ENCODE measurements at regions not wholly inside any gene's neighbourhood (a gene's known extent, or its start where the extent isn't known, plus 50 kb on each side); places are given as distances from the start of the nearest gene placed in this dataset.

DNA sequence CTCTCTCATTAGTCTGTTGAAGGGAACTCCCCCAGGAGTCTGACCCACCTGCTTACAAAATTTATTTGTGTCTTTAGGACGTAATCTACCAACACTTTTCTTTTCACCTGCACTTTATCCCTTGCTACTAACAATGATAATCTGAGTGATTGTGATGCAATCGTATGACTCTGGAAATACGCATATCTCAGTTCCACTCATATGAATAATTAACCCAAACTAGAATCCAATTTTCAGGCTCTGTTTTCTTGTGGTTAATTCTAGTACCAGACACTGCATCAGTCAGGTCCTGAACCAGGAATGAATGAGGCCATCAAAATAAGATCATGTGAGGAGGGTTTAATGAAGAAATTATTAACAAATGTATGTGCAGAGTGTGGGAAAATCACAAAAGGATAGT is 158.4 kb upstream of the SRD5A2 start:
- Histone ChIP-seq H3K9me3 (ENCODE audit: control insufficient read depth in 2 of 3, low read length in 3 of 3) (no peaks in the 10 kb centered on the region), H3K27me3 (ENCODE audit: control insufficient read depth in 2 of 2, insufficient read depth in 2 of 2, low read length in 2 of 2) (no peaks in the 10 kb centered on the region), H3K27ac (ENCODE audit: low read depth, low read length) (no peak overlapping the region), H3K36me3 (ENCODE audit: control insufficient read depth in 2 of 3, insufficient read depth in 3 of 3, low read length in 3 of 3) (no peaks in the 10 kb centered on the region), H3K4me3 (ENCODE audit: low read length) (no peak overlapping the region), H3K4me1 (ENCODE audit: control insufficient read depth in 2 of 2, insufficient read depth in 2 of 2, low read length in 2 of 2) (no peaks in the 10 kb centered on the region)
- Mint-ChIP-seq H3K36me3 (peaks cover 0 to 4% (median 0%) of the 10 kb centered on the region in 5 donors), H3K27me3 (peaks cover 5 to 13% (median 8%) of the 10 kb centered on the region in 5 donors), H3K27ac (no peak overlapping the region), H3K9me3 (peaks cover 0 to 7% (median 4%) of the 10 kb centered on the region in 11 donors), H3K4me1 (no peaks in the 10 kb centered on the region), H3K4me3 (no peak overlapping the region)
- POLR2A ChIA-PET = interaction anchor here (0.6 kb wide), 1 partner anchor 469 kb away, joined by 3 read pairs; no protein-coding TSS in a partner anchor
- intact Hi-C loops (cut with micrococcal nuclease) = no loop called here
- CTCF ChIA-PET = no interaction called here
- ATAC-seq (no peak), DNase-seq (no peak)

DNA sequence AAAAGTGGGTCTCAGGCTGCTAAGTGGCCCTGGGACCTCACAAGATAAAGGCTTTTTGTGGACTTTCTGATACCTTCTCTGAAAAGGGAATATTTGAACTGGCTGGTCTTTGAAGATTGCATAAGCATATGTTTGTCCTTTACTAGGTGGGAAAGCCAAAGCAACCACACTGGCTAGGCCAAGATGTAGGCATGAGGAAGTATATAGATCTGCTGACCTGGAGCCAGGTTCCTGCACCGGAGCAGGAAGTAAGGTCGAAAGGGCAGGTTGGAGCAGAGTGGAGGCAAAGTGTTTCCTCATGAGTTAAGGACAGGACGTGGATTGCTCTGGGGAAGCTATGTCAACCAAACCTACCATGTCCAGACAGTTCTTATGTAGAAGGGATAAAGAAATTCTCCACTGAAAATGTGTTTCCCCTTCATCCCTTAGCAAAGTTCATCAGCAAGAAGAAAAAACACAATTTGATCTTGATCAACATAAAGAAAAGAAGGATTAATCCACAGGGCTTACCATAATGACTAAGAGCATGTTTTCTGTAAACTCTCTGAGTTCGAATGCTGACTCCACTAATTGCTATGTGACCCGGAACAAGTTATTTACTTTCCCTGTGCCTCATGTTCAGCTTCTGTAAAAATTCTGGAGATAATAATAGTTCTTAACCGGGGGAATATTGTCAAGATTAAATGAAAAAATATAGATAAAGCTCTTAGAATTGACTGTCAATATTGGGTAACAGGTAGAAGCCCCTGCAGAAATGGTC is 156.1 kb upstream of the SRD5A2 start:
- peaks cover 0 to 15% (median 7%) of the 10 kb centered on the region in 11 donors for H3K9me3 Mint-ChIP-seq

DNA sequence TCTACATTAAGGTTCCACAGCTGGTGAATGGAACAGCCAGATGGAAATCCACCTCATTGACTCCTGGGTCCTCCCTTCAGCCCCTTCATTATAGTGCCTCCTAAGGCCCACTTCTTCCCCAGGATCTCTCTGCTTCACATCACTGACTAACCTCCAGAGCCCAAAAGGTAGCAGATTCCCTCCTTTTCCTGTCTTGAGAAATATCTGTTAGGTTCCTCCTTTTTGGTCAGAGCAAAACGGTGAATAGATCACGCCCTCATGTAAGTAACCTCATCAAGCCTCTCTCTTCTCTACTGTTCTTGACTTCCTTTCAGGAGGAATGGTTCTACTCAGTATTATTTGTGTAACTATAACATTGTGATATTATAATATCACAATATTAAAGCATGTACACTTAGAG is 155.0 kb upstream of the SRD5A2 start:
- no peak for DNase-seq
- no peak overlapping the region for H3K27ac Mint-ChIP-seq
- H3K27me3 ChIP-seq (ENCODE audit: control insufficient read depth in 2 of 2, insufficient read depth in 2 of 2, low read length in 2 of 2) = no peaks in the 10 kb centered on the region
- no peaks in the 10 kb centered on the region for H3K4me1 ChIP-seq (ENCODE audit: control insufficient read depth in 2 of 2, insufficient read depth in 2 of 2, low read length in 2 of 2)
- H3K27me3 Mint-ChIP-seq = peaks cover 3 to 11% (median 5%) of the 10 kb centered on the region in 5 donors
- peaks cover 0 to 25% (median 7%) of the 10 kb centered on the region in 11 donors for H3K9me3 Mint-ChIP-seq
- no peaks in the 10 kb centered on the region for H3K9me3 ChIP-seq (ENCODE audit: control insufficient read depth in 2 of 3, low read length in 3 of 3)
- no peak for ATAC-seq
- no peak overlapping the region for H3K4me3 ChIP-seq (ENCODE audit: low read length)
- H3K27ac ChIP-seq (ENCODE audit: low read depth, low read length) = no peak overlapping the region
- no peaks in the 10 kb centered on the region for H3K36me3 ChIP-seq (ENCODE audit: control insufficient read depth in 2 of 3, insufficient read depth in 3 of 3, low read length in 3 of 3)
- POLR2A ChIA-PET = no interaction called here
- intact Hi-C loops (cut with micrococcal nuclease) = no loop called here
- no peaks in the 10 kb centered on the region for H3K4me1 Mint-ChIP-seq
- CTCF ChIA-PET = no interaction called here
- H3K36me3 Mint-ChIP-seq = no peaks in the 10 kb centered on the region
- no peak overlapping the region for H3K4me3 Mint-ChIP-seq

More for the DNA sequence above, 156.1 kb upstream of the SRD5A2 start:
- intact Hi-C loops (cut with micrococcal nuclease) = no loop called here
- CTCF ChIA-PET = no interaction called here
- DNase-seq (no peak), ATAC-seq (no peak)
- no peaks in the 10 kb centered on the region for H3K4me1 Mint-ChIP-seq
- Histone ChIP-seq H3K27ac (ENCODE audit: low read depth, low read length) (no peak overlapping the region), H3K36me3 (ENCODE audit: control insufficient read depth in 2 of 3, insufficient read depth in 3 of 3, low read length in 3 of 3) (no peaks in the 10 kb centered on the region), H3K9me3 (ENCODE audit: control insufficient read depth in 2 of 3, low read length in 3 of 3) (no peaks in the 10 kb centered on the region), H3K4me3 (ENCODE audit: low read length) (no peak overlapping the region), H3K27me3 (ENCODE audit: control insufficient read depth in 2 of 2, insufficient read depth in 2 of 2, low read length in 2 of 2) (no peaks in the 10 kb centered on the region), H3K4me1 (ENCODE audit: control insufficient read depth in 2 of 2, insufficient read depth in 2 of 2, low read length in 2 of 2) (no peaks in the 10 kb centered on the region)
- peaks cover 3 to 11% (median 5%) of the 10 kb centered on the region in 5 donors for H3K27me3 Mint-ChIP-seq
- H3K27ac Mint-ChIP-seq = no peak overlapping the region
- no peak overlapping the region for H3K4me3 Mint-ChIP-seq
- no peaks in the 10 kb centered on the region for H3K36me3 Mint-ChIP-seq
- POLR2A ChIA-PET = no interaction called here

DNA sequence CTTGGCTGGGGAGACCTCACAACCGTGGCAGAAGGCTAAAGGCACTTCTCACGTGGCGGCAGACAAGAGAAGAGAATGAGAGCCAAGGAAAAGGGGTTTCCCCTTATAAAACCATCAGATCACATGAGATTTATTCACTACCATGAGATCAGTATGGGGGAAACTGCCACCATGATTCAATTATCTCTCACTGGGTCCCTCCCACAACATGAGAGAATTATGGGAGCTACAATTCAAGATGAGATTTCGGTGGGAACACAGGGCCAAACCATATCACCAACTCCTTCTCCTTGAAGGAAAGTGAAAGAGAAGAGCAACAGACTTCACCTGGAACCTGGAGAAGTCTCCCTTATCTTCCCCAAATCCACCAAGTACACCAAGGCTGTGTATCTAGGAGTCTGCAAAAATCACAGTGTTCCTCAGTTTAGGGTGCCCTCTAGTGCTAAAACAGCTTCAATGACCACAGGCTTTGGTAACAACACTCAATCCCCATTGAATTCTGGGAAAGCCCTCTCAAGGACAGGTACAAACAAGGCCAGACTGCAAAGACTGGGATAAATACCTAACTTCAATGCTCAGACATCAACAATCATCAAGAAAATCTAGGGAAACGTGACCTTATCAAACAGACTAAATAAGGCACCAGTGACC is 148.8 kb upstream of the SRD5A2 start:
- no peaks in the 10 kb centered on the region for H3K9me3 ChIP-seq (ENCODE audit: control insufficient read depth in 2 of 3, low read length in 3 of 3)
- ChIA-PET POLR2A (no interaction called here), CTCF (no interaction called here)
- no peak overlapping the region for H3K4me3 Mint-ChIP-seq
- H3K4me3 ChIP-seq (ENCODE audit: low read length) = no peak overlapping the region
- no peaks in the 10 kb centered on the region for H3K4me1 Mint-ChIP-seq
- H3K4me1 ChIP-seq (ENCODE audit: control insufficient read depth in 2 of 2, insufficient read depth in 2 of 2, low read length in 2 of 2) = no peaks in the 10 kb centered on the region
- H3K36me3 ChIP-seq (ENCODE audit: control insufficient read depth in 2 of 3, insufficient read depth in 3 of 3, low read length in 3 of 3) = no peaks in the 10 kb centered on the region
- H3K27ac ChIP-seq (ENCODE audit: low read depth, low read length) = no peak overlapping the region
- H3K9me3 Mint-ChIP-seq = peaks cover 0 to 33% (median 9%) of the 10 kb centered on the region in 11 donors
- intact Hi-C loops (cut with micrococcal nuclease) = no loop called here
- H3K27me3 Mint-ChIP-seq = peaks cover 0 to 14% (median 11%) of the 10 kb centered on the region in 5 donors
- ATAC-seq (no peak), DNase-seq (no peak)
- H3K36me3 Mint-ChIP-seq = peaks cover 0 to 4% (median 0%) of the 10 kb centered on the region in 5 donors
- H3K27ac Mint-ChIP-seq = no peak overlapping the region
- no peaks in the 10 kb centered on the region for H3K27me3 ChIP-seq (ENCODE audit: control insufficient read depth in 2 of 2, insufficient read depth in 2 of 2, low read length in 2 of 2)

DNA sequence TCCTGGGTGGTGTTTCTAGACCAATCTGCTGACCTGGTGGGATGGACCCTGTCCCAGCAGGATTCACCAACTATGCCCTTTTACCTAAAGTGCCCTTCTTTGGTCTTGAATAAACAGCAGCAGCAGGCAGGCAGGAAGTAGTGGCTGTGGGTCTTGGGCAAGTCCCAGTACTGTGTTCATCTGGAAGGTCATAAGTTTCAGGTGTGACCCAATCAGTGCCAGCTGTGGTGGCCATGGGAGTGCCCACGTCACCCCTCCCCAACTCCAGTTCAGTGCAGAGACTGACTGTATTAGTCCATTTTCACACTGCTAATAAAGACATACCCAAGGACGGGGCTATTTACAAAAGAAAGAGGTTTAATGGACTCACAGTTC is 148.3 kb upstream of the SRD5A2 start:
- Histone ChIP-seq H3K9me3 (ENCODE audit: control insufficient read depth in 2 of 3, low read length in 3 of 3) (no peaks in the 10 kb centered on the region), H3K36me3 (ENCODE audit: control insufficient read depth in 2 of 3, insufficient read depth in 3 of 3, low read length in 3 of 3) (no peaks in the 10 kb centered on the region), H3K4me3 (ENCODE audit: low read length) (no peak overlapping the region), H3K27me3 (ENCODE audit: control insufficient read depth in 2 of 2, insufficient read depth in 2 of 2, low read length in 2 of 2) (no peaks in the 10 kb centered on the region), H3K4me1 (ENCODE audit: control insufficient read depth in 2 of 2, insufficient read depth in 2 of 2, low read length in 2 of 2) (no peaks in the 10 kb centered on the region), H3K27ac (ENCODE audit: low read depth, low read length) (no peak overlapping the region)
- Mint-ChIP-seq H3K27ac (no peak overlapping the region), H3K27me3 (peaks cover 0 to 16% (median 13%) of the 10 kb centered on the region in 5 donors), H3K9me3 (peaks cover 0 to 38% (median 9%) of the 10 kb centered on the region in 11 donors), H3K4me3 (no peak overlapping the region), H3K4me1 (no peaks in the 10 kb centered on the region), H3K36me3 (peaks cover 0 to 4% (median 0%) of the 10 kb centered on the region in 5 donors)
- ChIA-PET POLR2A (no interaction called here), CTCF (no interaction called here)
- no peak for ATAC-seq
- no peak for DNase-seq
- intact Hi-C loops (cut with micrococcal nuclease) = no loop called here

DNA sequence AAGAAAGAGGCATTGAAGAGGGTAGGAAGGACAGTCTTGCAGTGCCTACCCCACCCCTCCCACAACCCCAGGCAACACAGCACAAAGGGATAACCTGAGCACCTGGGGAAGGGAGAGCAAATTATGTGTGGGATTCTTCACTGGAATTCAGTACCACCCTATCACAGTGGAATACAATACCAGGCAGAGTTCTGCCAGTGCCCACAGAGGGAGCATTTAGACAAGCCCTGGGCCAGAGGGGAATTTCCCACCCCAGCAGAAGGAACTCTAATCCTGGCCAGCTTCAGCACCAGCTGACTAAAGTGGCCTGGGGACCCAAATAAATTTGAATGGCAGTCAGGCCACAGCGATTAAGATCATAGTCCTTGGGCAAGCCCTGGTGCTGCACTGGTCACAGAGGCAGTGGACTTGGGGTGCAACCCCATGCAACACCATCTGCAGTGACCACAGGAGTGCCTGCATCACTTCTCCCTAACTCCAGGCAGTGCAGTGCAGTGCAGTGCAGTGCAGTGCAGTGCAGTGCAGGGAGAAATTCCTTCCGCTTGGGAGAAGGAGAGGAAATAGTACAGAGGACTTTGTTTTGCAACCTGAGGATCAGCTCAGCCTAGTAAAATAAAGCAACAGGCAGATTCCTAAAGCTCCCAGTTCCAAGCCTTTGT is 147.8 kb upstream of the SRD5A2 start:
- Histone ChIP-seq H3K9me3 (ENCODE audit: control insufficient read depth in 2 of 3, low read length in 3 of 3) (no peaks in the 10 kb centered on the region), H3K27ac (ENCODE audit: low read depth, low read length) (no peak overlapping the region), H3K27me3 (ENCODE audit: control insufficient read depth in 2 of 2, insufficient read depth in 2 of 2, low read length in 2 of 2) (no peaks in the 10 kb centered on the region), H3K36me3 (ENCODE audit: control insufficient read depth in 2 of 3, insufficient read depth in 3 of 3, low read length in 3 of 3) (no peaks in the 10 kb centered on the region), H3K4me1 (ENCODE audit: control insufficient read depth in 2 of 2, insufficient read depth in 2 of 2, low read length in 2 of 2) (no peaks in the 10 kb centered on the region), H3K4me3 (ENCODE audit: low read length) (no peak overlapping the region)
- intact Hi-C loops (cut with micrococcal nuclease) = no loop called here
- no peak overlapping the region for H3K27ac Mint-ChIP-seq
- peaks cover 0 to 38% (median 9%) of the 10 kb centered on the region in 11 donors for H3K9me3 Mint-ChIP-seq
- H3K36me3 Mint-ChIP-seq = peaks cover 0 to 4% (median 0%) of the 10 kb centered on the region in 5 donors
- H3K4me3 Mint-ChIP-seq = no peak overlapping the region
- peaks cover 0 to 16% (median 13%) of the 10 kb centered on the region in 5 donors for H3K27me3 Mint-ChIP-seq
- ChIA-PET CTCF (no interaction called here), POLR2A (no interaction called here)
- DNase-seq (no peak), ATAC-seq (no peak)
- H3K4me1 Mint-ChIP-seq = no peaks in the 10 kb centered on the region

Measured in naive thymus-derived CD4-positive, alpha-beta T cell (primary cell).